Activated T-cell treated with anti-CD3 and anti-CD28 coated beads for 4 hours (primary cell): ENCODE measurements at regions not wholly inside any gene's neighbourhood (a gene's known extent, or its start where the extent isn't known, plus 50 kb on each side); places are given as distances from the start of the nearest gene placed in this dataset.

Experiments used
- DNase-seq: peaks from one replicate; pipeline ENCODE4 v3.0.0-alpha.2; 2020

- no peak for DNase-seq
Measured at GRCh38 chr1:222358100-222358499, 189.8 kb downstream of the HHIPL2 start.

- no peak for DNase-seq
Measured at GRCh38 chr1:222357252-222357651, 190.7 kb downstream of the HHIPL2 start.

GRCh38 chr1:222347627-222348026 lies 200.3 kb downstream of the HHIPL2 start:
- no peak for DNase-seq

GRCh38 chr1:222346955-222347354 lies 200.9 kb downstream of the HHIPL2 start:
- DNase-seq: no peak

GRCh38 chr1:222339376-222339947 lies 208.4 kb downstream of the HHIPL2 start:
- DNase-seq: no peak

GRCh38 chr1:222335586-222335985 lies 212.3 kb downstream of the HHIPL2 start:
- no peak for DNase-seq

GRCh38 chr1:222334026-222334680 lies 213.8 kb downstream of the HHIPL2 start:
- no peak for DNase-seq

GRCh38 chr1:222331765-222332164 lies 216.1 kb downstream of the HHIPL2 start:
- DNase-seq: no peak

GRCh38 chr1:222331340-222331739 lies 216.6 kb downstream of the HHIPL2 start:
- no peak for DNase-seq

- DNase-seq: no peak
Measured at GRCh38 chr1:222329493-222330045, 218.3 kb downstream of the HHIPL2 start.

GRCh38 chr1:222326710-222327036 lies 221.2 kb downstream of the HHIPL2 start:
- DNase-seq: no peak

GRCh38 chr1:222326006-222326709 lies 221.7 kb downstream of the HHIPL2 start:
- no peak for DNase-seq

- no peak for DNase-seq
Measured at GRCh38 chr1:222325506-222325905, 222.4 kb downstream of the HHIPL2 start.

- DNase-seq: no peak
Measured at GRCh38 chr1:222314839-222315238, 233.1 kb downstream of the HHIPL2 start.

- no peak for DNase-seq
Measured at GRCh38 chr1:222310836-222311235, 237.1 kb downstream of the HHIPL2 start.

GRCh38 chr1:222307621-222308020 lies 240.3 kb downstream of the HHIPL2 start:
- DNase-seq: no peak

GRCh38 chr1:222306512-222306911 lies 241.4 kb downstream of the HHIPL2 start:
- no peak for DNase-seq

- DNase-seq: no peak
Measured at GRCh38 chr1:222306011-222306410, 241.9 kb downstream of the HHIPL2 start.

- no peak for DNase-seq
Measured at GRCh38 chr1:222301652-222302051, 246.3 kb downstream of the HHIPL2 start.

- no peak for DNase-seq
Measured at GRCh38 chr1:222299524-222299923, 248.4 kb downstream of the HHIPL2 start.

GRCh38 chr1:222290866-222291265 lies 257.0 kb downstream of the HHIPL2 start:
- DNase-seq: no peak

- no peak for DNase-seq
Measured at GRCh38 chr1:222288053-222288452, 259.9 kb downstream of the HHIPL2 start.

GRCh38 chr1:222286011-222286410 lies 261.9 kb downstream of the HHIPL2 start:
- DNase-seq: no peak

- DNase-seq: no peak
Measured at GRCh38 chr1:222285526-222285925, 262.4 kb downstream of the HHIPL2 start.
